PFSK-1 (cell line): ENCODE measurements at regions not wholly inside any gene's neighbourhood (a gene's known extent, or its start where the extent isn't known, plus 50 kb on each side); places are given as distances from the start of the nearest gene placed in this dataset.

Experiments
- FOXP2 ChIP-seq: optimal IDR thresholded peaks from 2 replicates; pipeline ENCODE3; 2011; ENCODE audit warnings: borderline replicate concordance, control low read depth, inconsistent platforms; ENCODE audit not compliant: insufficient read depth; ENCODE audit errors: extremely low read length, extremely low read depth
- POLR2AphosphoS5 ChIP-seq: IDR thresholded peaks from 2 replicates; pipeline ENCODE4 v1.6.1; 2012; ENCODE audit warnings: low read depth, mild to moderate bottlenecking, control low read depth, low read length, moderate library complexity
- REST ChIP-seq, 2 experiments: IDR thresholded peaks; 2 replicates each; pipeline versions ENCODE4 v1.6.1 to v1.8.0; 2011 to 2012; ENCODE audit warnings: low read depth in 2 of 2, low read length in 2 of 2, control low read depth in 1 of 2, inconsistent platforms in 1 of 2, mild to moderate bottlenecking in 1 of 2, moderate library complexity in 1 of 2; ENCODE audit not compliant: insufficient read depth in 1 of 2
- SIN3A ChIP-seq: IDR thresholded peaks from 2 replicates; pipeline ENCODE4 v1.6.1; 2012; ENCODE audit warnings: mild to moderate bottlenecking, low read length, moderate library complexity, borderline replicate concordance; ENCODE audit not compliant: insufficient read depth
- TAF1 ChIP-seq: IDR thresholded peaks from 2 replicates; pipeline ENCODE4 v1.6.1; 2012; ENCODE audit warnings: low read length, control low read depth, borderline replicate concordance; ENCODE audit not compliant: insufficient read depth

GRCh38 chr5:2542026-2542425 lies 209.5 kb downstream of the IRX2 start:
- no peak for TF ChIP-seq REST (IDR thresholded peaks at IDR 0.05; ENCODE audit: insufficient read depth in 1 of 2, low read depth in 2 of 2, low read length in 2 of 2)
- no peak for TF ChIP-seq SIN3A
- TF ChIP-seq TAF1: no peak
- TF ChIP-seq POLR2AphosphoS5: no peak
- TF ChIP-seq FOXP2: no peak
